C4-2B (cell line): ENCODE measurements at regions not wholly inside any gene's neighbourhood (a gene's known extent, or its start where the extent isn't known, plus 50 kb on each side); places are given as distances from the start of the nearest gene placed in this dataset.

ENCODE experiments used
- ZFX ChIP-seq: fragments of 450-650 bp; IDR thresholded peaks from 2 replicates; pipeline ENCODE4 v1.6.1; 2017
- TF ChIP-seq, protein P1 (sequence below): fragments of 450-650 bp; conservative IDR thresholded peaks from 2 replicates; pipeline ENCODE4 v1.5.1; 2017; ENCODE audit warnings: mild to moderate bottlenecking

DNA sequence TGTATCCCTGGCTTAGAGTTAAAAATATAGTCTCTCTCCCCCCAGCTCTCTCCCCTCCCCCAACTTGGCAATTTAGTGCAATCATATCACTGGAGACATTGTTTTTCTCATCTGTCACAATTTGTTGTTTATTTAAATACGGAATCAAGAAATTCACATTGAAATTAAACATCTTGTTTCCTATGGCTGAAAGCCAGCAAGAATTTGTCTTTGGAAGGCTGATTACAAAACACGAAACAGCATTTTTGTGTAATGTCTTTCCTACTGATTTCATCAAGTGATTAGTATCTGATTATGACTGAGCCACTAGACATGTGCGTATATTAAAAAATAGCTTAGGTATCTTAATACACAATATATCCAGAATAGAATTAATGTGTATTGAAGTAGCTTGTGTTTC lies 119.7 kb downstream of the LYPLAL1 start:
- TF ChIP-seq, protein P1, sequence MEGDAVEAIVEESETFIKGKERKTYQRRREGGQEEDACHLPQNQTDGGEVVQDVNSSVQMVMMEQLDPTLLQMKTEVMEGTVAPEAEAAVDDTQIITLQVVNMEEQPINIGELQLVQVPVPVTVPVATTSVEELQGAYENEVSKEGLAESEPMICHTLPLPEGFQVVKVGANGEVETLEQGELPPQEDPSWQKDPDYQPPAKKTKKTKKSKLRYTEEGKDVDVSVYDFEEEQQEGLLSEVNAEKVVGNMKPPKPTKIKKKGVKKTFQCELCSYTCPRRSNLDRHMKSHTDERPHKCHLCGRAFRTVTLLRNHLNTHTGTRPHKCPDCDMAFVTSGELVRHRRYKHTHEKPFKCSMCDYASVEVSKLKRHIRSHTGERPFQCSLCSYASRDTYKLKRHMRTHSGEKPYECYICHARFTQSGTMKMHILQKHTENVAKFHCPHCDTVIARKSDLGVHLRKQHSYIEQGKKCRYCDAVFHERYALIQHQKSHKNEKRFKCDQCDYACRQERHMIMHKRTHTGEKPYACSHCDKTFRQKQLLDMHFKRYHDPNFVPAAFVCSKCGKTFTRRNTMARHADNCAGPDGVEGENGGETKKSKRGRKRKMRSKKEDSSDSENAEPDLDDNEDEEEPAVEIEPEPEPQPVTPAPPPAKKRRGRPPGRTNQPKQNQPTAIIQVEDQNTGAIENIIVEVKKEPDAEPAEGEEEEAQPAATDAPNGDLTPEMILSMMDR = no peak
- no peak for TF ChIP-seq ZFX
